ENCODE measurements at regions not wholly inside any gene's neighbourhood (a gene's known extent, or its start where the extent isn't known, plus 50 kb on each side); places are given as distances from the start of the nearest gene placed in this dataset.

DNA sequence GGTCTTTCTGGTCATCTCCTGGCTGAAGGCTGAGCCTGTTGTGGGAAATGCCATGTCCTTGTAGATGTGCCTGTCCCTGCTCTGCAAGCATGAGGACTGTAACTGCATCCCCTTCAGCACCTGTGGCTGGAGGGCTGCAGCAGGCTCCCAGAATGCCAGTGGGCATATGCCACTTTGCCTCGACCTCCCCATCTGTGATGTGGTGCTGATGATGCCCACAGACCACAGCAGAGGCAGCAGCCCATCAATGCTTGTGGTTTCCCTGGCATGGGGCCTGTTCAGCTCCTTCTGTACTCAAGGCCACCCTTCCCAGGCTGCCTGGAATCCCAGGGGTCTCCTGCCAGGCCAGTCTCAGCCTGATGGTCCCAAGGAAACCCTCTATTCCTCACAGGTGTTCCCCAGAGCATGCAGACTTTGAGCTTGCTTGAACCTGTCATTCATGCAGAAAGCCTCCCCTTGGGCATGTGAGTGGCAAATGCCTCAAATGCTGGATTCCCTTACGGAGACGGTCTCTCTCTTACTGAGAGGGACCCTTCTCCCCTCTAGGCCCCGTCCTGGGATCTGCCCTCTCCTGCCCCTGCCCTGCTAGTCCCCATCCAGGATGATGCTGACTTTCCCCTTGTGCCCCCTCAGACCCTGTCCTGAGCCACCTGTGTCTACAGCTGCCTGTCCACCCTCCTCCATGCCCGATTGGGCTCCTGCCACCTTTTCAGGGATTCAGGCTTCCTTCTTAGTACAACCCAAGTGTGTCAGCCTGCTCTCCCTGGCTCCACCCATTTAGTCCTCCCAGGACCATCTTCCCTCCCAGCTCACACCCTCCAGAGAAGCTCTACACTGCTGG is 50.9 kb upstream of the ANTXRL start:
- DNase-seq (ENCODE audit: low read depth): no peak
- TF ChIP-seq, protein P1, sequence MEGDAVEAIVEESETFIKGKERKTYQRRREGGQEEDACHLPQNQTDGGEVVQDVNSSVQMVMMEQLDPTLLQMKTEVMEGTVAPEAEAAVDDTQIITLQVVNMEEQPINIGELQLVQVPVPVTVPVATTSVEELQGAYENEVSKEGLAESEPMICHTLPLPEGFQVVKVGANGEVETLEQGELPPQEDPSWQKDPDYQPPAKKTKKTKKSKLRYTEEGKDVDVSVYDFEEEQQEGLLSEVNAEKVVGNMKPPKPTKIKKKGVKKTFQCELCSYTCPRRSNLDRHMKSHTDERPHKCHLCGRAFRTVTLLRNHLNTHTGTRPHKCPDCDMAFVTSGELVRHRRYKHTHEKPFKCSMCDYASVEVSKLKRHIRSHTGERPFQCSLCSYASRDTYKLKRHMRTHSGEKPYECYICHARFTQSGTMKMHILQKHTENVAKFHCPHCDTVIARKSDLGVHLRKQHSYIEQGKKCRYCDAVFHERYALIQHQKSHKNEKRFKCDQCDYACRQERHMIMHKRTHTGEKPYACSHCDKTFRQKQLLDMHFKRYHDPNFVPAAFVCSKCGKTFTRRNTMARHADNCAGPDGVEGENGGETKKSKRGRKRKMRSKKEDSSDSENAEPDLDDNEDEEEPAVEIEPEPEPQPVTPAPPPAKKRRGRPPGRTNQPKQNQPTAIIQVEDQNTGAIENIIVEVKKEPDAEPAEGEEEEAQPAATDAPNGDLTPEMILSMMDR (IDR thresholded peaks at IDR 0.05; ENCODE audit: control insufficient read depth, insufficient read depth, low read depth, low read length, missing control alignments): no peak
- no peak overlapping the region for H3K4me3 ChIP-seq (ENCODE audit: control insufficient read depth, low read depth, low read length)

DNA sequence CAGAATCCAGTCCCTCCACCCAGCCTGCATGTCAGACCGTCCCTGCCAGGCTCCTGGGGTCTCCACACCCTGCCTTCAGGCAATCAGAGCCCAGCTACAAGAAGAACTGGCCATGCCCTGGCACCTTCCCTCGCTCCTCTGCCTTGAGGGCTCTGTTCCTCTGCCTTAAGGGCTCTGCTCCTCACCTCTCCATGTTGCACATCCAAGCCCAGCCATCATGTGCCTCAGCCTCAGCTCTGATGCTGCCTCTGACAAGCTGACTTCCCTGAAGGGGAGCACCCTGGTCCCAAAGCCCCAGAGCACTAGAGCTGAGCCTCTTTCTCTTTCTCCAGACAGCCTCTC is 50.3 kb upstream of the ANTXRL start:
- no peak for DNase-seq (ENCODE audit: low read depth)
- H3K4me3 ChIP-seq (ENCODE audit: control insufficient read depth, low read depth, low read length): no peak overlapping the region
- TF ChIP-seq, protein P1 (IDR thresholded peaks at IDR 0.05; ENCODE audit: control insufficient read depth, insufficient read depth, low read depth, low read length, missing control alignments): no peak

DNA sequence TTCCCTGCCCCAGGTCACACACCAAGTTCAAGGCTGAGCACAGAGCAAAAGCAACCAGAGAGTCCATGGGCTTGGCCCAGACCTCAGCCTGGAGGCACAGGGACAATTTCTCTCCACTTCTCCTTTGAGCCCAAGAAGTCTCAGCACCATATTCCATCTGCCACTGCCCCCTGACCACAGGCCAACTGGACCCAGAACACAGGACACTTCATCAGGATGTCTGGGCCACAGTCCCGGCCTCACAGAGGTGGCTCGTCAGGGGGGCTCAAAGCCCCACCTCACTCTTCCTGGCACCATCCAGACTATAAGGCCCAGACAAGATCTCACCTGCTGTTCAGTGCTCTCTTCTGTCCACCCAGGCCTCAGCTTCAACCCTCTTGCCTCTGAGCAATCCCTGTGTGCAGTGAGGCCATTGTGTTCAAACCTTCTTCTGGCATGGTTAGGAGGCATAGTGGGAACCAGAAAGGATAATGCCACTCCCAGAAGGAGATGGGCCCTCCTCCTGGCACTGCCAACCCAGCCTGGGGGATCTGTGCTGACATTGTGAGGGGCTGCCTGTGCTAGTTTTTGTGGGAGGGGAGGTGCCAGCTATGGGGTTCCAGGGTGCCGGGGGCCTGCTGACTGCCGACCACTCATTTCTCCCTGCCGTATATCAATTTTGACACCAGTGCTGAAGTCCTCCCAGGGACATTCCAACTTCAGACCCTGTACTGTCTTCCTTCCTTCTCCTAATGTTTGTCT is 49.7 kb upstream of the ANTXRL start:
- TF ChIP-seq, protein P1 (IDR thresholded peaks at IDR 0.05; ENCODE audit: control insufficient read depth, insufficient read depth, low read depth, low read length, missing control alignments): no peak
- DNase-seq (ENCODE audit: low read depth): no peak
- H3K4me3 ChIP-seq (ENCODE audit: control insufficient read depth, low read depth, low read length): no peak overlapping the region

Measured in AG09309 (cell line).